SKM-1 treated with dmso at 0.1 percent for 144 hours (cell line): ENCODE measurements at regions not wholly inside any gene's neighbourhood (a gene's known extent, or its start where the extent isn't known, plus 50 kb on each side); places are given as distances from the start of the nearest gene placed in this dataset.

Source experiments
- DNase-seq: peaks from one replicate; lab custom pipeline; 2025; ENCODE audit not compliant: unreplicated experiment; lab: John Stamatoyannopoulos, UW

DNA sequence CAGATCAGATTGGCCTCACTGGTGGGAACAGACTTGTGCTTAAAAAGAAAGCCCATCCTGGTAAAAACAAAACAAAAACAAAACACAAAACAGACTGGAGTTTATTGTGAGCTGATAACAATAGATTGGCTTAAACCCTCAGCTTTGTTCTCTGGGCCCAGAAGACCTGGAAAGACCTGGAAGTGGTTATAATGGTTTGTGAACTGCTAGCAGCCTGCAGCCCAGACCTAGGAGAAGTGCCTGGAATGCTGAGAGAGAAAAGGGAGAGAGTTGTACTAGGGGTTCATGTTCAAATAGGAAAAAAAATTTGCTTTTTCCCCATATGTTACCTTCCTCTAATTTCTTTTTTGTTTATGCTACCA lies 396.6 kb downstream of the DMAC1 start:
- no peak for DNase-seq

DNA sequence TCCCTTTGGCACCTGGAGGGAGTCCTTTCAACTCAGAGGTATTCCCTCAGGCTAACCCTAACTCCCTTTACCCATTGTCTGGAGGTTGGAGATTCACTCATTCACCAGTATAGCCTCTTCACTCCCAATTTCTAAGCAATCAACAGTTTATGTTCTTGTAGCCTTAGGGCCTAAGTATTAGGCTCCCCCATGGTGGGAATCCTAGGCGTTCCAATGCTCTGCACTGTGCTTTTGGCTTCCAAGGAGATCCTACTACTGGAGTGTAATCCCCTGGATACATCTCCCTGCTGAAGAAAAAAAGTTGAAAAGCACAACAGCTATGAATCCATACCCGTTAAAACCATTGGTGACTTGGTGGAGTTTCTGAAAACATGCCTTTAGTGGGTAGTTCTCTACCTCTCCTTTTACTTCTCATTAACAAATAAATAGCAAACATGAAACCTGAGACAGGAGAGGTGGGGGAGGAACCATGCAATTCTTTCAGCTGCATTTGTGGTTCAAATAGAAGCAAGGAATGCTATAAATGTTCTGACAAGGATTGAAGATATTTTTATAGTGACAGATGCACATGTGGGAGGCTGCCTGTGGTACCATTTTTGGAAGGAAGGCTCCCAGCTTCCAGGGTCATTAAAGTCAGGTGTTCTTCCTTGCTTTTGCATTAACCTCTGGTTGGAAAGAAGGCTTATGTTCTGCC lies 397.1 kb downstream of the DMAC1 start:
- no peak for DNase-seq

DNA sequence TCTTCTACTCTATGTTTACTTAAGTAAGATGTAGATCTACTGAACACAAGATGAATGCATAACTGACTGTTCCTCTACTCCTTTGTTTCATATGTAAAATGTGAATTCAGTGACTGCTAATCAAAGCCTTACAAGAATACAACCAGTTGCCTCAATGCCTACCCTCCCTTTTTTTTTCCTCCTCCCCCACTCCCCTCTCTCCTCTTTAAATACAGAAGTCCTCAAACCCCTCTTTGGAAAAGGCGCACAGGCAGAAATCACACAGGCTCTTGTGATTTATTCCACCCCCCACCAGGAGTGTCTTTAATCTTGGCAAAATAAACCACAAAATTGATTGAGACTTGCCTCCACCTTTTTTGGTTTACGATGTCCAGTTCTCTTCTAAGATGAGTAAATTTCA lies 398.5 kb downstream of the DMAC1 start:
- DNase-seq, result no peak

DNA sequence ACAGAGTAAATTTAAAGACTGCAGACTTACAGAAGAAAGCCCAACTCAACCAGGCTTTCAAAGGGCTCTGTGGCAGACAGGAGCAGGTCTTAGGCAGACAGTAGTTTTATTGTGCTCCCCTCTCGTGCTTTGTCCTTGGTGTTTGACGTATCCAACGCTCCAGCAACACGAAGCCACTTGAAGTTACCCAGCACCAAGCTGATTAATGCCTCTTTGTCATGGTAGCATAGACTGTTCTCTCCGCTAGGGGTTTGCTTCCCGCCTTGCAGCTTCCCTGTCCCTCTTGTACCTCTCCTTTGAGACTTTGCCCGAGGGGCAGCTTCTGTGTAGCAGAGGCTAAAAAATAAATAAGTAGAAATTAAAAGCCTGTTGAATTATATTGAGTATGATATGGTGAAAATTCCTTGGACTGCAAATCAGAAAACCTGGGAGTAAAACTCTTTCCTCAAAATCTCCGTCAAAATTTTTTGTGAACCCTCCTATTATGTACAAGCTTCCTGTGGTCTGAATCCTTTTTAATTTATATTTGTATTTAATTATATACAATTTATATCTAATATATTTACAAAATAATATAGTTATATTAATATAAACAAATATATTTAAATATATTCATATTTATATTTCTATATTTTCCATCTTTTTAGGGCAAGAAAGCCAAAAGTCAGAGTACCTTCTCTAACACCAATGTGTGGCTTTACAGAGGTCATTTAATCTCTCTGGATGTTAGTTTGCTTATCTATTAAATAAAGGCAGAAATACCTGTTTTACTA lies 405.4 kb downstream of the DMAC1 start:
- no peak for DNase-seq

DNA sequence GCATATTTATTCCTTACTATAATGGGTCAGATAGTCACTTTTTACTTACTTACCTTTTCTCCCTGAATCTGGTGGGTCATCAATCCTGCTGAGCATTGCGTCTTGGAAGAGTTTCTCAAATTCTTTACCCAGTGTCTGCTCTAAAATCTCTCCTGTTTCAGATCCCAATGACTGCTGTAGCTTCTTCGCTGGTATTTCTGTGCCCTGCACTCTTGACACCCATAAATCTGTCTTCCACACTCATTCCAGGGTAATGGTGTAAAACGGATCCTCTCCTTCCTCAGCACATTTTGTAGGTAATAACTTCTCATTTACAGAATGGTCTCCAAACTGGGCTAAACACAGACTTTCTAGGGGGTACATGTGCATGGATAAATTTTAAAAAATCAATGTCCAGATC lies 407.4 kb downstream of the DMAC1 start:
- no peak for DNase-seq

DNA sequence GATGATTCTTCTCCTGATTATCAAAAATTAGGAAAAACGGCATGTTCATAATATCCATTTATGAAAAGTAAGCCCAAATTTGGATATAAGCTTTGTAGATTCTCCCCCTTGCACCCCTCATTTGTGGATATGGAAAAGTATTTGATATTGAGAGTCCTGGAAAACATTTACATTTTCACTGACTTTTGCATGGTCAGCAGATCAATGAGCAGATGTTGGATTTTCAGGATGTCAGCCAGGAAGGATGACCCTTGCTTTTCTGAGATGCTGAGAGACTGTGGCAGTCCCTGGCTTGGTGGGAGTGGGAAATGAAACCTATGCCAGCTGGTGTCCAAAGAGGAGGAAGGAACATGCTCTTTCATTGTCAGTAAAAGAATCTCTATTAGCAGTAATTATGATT lies 410.8 kb downstream of the DMAC1 start:
- DNase-seq, result no peak

DNA sequence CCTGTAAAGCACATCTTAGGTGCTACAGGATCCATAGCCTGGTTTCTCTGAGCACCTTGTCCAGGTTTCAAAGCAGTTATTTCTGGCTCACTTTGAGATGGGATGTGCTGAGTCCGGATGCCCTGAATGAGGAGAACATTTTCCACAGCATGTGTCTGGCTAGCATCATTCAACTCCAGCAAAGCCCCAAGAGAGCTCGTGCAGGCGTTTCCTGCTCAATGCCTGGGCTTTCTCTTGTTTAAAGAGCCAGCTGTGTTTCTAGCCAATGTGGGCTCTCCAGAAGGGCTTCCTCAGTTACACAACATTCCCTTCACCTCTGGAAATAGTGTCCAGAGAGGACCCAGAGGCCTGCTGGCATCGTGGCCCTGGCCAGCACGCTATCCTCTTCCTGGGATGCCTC lies 411.7 kb downstream of the DMAC1 start:
- DNase-seq, result no peak

DNA sequence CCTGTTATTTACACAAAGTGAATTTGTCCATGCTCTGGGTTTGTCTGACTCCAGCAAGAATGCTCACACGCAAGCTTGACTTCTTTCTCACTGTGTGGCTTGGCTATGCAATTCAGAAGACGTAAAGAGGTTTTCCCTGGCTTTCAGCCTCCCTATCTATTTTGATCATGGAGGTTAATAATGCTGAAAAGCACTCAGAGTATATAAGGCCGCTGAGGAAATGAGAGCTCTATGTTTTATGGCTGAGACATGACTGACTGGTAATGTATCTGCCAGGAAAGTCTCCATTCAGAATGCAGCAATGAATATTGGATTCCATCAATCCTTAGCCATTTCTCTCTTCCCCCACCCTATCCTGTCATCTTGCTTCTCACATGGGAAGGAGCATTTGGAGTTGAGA lies 417.3 kb downstream of the DMAC1 start:
- DNase-seq, result no peak

DNA sequence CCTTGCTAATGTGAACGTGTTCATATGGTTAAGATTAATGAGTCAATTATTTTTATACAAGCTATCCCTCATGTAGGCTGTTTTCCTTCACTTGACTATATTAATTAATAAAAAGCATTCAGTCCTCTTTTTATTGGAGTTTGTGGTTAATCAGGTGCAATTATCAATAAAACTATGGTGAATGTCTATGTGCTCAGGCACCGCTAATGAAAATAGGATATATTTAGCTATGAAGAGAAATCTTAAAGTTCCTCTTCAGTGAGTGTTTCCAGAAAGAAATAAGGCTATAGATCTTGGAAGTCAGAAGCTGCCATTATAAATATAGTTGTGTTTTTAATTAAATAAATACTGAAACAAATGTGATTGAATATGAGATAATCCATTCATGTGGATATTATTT lies 422.1 kb downstream of the DMAC1 start:
- DNase-seq, result no peak

DNA sequence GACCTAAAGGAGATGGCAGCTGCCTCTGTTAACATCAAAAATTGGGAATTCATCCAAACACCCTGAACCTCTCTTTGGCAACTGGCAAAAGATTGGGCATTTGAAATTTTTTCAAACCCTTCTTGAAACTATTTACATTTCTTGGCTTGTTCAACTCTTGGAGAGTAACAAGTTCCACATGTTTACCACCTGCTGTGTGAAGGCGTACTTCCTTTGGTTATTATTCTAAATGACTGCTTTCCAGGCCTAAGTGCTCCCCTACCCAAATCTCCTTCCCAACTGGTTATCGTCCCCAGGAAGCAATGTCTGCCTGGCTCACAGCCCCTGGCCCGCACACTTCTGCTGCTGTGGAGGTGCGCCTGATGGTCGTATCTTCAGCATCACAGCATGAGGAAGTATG lies 422.7 kb downstream of the DMAC1 start:
- no peak for DNase-seq

DNA sequence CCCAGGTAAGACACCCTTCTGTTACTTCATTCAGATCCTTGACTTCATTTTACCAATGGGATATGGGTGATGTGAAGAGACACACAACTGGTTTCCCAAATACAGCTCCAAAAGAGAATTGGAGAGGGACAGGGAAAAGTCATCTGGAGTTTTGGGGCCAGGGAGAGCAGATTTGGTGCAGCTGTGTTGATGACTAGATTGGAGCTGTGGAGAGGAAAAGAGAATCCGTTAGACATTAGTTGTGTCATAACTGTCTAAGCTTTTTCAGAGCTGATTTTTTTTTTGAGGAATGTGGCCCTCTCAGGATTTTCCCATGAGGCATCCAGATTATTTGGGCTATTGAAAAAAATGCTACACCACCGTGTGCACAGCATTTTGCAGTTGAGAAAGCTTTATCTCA lies 423.4 kb downstream of the DMAC1 start:
- DNase-seq, result no peak

DNA sequence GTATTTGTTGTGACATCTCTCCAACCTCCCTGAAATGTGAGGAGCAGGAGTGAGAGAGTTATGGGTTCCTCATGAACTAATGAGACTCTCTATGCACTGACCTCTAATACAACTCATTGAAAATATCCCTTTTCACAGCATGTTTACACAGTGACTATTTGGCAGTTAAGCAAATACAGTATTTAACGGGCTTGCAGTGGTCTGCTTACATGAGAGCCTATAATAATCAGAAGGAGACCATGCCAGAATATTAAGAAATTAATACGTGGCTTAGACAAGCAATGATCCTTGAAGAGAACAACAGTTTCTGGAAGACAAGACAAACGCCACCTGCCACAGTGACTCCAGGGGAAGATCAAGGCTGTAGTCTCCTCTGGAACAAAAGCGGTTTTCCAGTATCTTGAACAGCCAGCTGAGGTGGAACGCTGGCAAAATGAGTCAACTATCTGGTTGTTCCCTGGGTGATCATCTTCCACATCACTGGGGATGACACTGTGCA lies 424.5 kb downstream of the DMAC1 start:
- DNase-seq, result no peak

DNA sequence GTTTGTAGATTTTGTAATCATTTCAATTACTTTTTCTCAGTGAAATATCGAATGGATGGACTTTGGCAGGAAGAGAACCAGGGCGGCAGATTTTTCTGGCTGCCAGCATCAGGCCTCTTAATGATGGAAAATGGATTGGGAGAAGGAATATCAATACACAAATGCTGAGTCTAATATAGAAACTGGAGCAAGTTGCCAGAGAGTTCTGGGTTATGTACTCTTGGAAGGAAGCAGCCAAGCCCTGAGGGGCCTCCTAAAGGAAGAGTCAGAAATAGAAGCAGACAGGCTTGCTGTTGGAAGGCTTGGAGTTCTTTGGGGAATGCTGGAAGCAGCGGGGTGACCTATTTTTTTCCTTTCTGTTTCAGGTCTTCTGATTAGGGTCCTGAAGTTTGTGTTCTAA lies 428.6 kb downstream of the DMAC1 start:
- DNase-seq, result no peak

DNA sequence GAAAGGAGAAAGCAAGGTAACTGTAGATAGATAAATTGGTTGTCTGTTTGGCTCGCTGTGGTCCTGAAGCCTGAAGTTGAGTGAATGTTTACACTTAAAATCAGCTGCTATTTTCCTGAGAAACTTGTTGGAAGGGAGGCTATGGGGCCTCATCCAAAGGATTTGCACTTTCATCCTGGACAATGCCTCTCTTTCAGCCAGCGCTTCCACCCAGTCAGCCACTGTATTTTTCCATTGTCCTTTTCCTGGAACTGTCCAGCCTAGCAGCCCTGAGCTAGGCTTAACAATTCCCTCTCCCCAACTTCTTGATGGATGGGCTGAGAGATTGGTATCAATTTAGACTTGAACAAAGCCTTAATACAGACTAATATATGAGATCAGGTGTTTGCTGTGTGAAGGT lies 429.2 kb downstream of the DMAC1 start:
- DNase-seq, result no peak

DNA sequence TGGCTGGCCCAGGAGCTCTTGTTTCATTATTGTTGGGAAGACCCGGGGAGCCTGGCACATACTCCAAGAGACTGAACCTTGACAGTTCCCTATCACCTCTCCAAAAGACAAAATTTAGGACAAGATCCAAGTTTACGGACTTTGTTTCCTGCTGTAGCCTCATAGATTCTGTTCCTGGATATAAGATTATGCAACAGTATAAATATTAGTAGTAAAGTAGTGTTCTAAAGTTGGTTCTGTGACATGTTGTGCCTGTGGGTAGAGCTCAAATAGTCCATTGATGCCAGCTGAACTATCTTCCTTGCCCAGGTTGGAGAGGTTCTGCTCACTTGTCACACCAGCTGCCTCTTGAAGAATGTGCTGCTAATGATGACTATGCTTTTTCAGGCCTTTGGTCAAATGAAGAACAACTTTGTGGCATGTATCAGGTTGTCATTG lies 430.2 kb downstream of the DMAC1 start:
- no peak for DNase-seq

DNA sequence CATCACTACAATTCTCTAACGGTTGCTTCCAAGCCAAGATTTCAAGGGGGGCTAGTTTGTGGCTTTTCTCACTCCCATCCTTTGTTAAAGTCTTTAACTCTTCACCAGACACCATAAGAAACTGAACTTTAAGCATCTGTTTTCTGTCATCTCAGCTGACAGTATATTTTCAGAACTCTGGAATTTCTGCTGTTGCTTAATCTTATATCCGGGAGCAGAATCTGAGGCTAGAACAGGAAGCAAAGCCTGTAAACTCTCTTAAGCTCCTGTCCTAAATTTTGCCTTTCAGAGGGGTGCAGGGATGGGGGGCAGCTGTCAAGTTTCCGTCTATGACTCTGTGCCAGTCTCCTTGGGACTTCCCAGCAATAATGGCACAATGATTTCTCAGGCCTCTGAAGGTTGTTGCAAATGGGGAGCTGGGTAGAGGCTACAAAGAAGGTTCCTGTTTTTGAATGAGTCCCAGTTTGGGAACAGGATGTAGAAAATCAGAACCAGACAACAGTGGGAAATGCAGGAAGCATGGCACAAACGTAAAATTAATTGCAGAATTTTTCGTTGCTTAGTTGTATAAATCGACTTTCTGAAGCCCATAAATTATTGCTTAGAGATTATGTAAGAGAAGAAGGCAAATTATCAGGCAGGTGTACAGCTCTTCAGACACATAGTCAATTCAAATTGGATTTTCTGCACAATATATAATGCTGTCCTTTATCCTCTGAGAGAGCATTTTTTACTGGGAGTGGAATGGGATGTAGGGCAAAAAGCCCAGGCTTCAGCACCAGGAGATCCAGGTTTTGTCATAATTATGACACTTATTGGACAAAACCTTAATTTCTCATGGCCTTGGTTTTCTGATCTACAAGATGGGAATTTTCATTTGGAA lies 430.9 kb downstream of the DMAC1 start:
- DNase-seq, result no peak

DNA sequence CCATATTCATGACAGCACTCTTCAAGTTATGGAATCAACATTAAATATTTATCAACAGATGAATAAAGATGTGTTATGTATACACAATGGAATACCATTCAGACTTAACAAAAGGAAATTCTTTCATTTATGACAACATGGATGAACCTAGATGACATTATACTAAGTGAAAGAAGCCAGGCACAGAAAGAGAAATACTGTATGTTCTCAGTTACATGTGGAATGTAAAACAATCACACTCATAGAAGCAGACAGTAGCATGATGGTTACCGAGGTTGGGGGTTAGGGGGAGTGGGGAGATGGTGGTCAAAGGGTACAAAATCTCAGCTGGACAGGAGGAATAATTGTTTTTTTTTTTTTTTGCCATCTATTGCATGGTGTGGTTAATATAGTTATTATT lies 431.9 kb downstream of the DMAC1 start:
- DNase-seq, result no peak

DNA sequence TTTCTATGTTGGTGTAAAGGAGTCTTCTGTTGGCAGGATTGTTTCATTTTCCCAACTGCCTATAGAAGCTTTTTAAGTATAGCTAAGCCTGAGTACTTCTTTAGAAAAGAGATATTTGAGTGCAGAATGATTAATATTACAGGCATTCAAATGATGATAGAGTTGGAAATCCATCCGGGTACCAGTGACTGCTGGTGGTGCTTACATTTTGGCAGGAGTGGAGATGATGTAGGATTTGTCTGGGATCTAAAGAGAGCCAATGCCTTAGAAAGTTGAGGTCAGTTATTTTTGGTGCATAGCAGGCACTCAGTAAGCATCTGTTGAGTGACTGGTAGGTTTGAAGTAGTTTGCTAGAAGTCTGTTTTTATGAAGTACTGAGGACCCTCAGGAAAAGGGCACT lies 433.5 kb downstream of the DMAC1 start:
- DNase-seq, result no peak

DNA sequence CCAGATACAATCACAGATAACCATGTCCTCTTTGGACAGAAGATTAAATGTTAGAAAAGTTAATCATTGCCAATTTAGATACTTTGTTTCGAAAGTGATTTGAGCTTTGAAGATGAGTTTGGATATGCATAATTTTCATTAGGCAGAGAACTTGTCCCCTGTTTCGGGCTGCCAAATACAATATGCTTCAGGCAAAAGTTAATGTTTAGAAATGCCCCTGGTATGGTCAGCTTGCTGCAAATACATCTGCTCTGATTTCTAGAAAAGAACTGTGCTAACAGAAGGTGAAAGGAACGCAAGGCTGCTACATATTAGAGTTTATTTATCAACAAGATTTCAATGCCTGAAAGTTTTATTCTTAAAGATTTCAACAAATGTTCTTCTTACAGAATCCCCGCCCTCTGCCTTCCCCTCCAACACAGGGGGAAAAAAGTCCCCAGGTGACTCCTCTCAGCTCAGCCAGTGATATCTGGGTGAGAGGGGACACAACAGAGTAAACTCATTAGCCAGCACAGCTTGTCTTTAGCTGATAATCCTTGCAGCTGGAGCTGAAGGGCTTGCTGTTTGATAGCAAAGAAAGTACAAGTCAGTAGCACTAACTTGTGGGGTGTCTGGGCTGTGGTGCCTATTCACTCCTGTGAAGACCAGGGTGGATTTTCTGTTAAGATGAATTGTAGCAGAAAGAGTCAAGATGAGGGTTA lies 435.7 kb downstream of the DMAC1 start:
- no peak for DNase-seq

DNA sequence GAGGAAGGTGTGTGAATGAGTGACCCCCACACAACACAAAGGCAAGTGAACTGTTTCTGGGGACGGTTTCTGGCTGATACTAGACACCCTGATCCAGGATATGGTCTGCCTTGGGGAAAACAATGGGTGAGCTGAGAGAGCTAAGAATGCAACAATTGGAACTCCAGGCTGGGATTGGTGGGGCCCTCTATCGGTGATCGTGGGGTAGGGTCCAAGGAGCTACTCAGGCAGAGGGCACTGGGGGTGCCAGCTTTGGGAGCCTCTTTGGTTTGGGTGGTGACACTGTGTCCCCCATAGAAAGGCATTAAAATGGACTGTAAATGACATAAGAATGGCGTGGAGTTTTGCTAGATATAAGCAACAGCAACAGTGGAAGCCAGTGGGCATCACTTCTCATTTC lies 439.1 kb downstream of the DMAC1 start:
- DNase-seq, result no peak

DNA sequence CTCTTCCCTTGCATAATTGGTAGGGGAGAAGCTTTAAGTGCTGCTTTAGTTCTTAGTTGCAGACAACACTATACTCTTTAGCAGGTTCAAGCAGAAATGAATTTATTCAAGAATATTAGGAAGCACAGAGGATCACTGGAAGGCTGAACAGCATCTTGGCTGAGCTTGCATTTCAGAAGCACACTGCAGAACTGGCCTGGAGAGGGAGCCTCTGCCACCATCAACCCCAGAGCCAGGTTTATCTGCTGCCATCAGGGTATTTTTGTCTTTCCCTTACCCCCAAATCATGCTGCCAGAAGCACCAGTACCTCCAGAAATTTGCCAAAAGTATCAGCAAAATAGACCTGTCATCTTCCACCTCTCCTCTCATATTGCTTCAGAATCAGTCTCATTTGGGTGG lies 440.7 kb downstream of the DMAC1 start:
- no peak for DNase-seq
